ENCODE measurements at regions not wholly inside any gene's neighbourhood (a gene's known extent, or its start where the extent isn't known, plus 50 kb on each side); places are given as distances from the start of the nearest gene placed in this dataset.

- no peak overlapping the region for H3K4me3 Mint-ChIP-seq
- H3K9me3 ChIP-seq (ENCODE audit: control insufficient read depth, low read length, poor library complexity, severe bottlenecking): no peaks in the 10 kb centered on the region
- no peak overlapping the region for H3K27ac Mint-ChIP-seq
- no peaks in the 10 kb centered on the region for H3K36me3 Mint-ChIP-seq (ENCODE audit: low read depth)
- peaks cover 17% of the 10 kb centered on the region for H3K27me3 Mint-ChIP-seq
- DNase-seq (peak in 2 of 3 donors; percentile 16 to 34), ATAC-seq (peak; percentile 63)
- H3K4me1 Mint-ChIP-seq: no peaks in the 10 kb centered on the region
Measured at GRCh38 chr4:53929955-53930798, 134.2 kb downstream of the CHIC2 start.

GRCh38 chr4:53929311-53929710 is 135.1 kb downstream of the CHIC2 start:
- Mint-ChIP-seq H3K27ac (no peak overlapping the region), H3K36me3 (ENCODE audit: low read depth) (no peaks in the 10 kb centered on the region), H3K27me3 (peaks cover 23% of the 10 kb centered on the region), H3K4me1 (no peaks in the 10 kb centered on the region), H3K4me3 (no peak overlapping the region)
- no peak for ATAC-seq
- H3K9me3 ChIP-seq (ENCODE audit: control insufficient read depth, low read length, poor library complexity, severe bottlenecking): no peaks in the 10 kb centered on the region
- DNase-seq: no peak

GRCh38 chr4:53928825-53929224 is 135.6 kb downstream of the CHIC2 start:
- H3K4me1 Mint-ChIP-seq: no peaks in the 10 kb centered on the region

GRCh38 chr4:53925050-53925605 is 139.3 kb downstream of the CHIC2 start:
- no peaks in the 10 kb centered on the region for H3K4me1 Mint-ChIP-seq
- H3K9me3 ChIP-seq (ENCODE audit: control insufficient read depth, low read length, poor library complexity, severe bottlenecking): no peaks in the 10 kb centered on the region
- no peak overlapping the region for H3K4me3 Mint-ChIP-seq
- DNase-seq (no peak), ATAC-seq (no peak)
- peaks cover 10% of the 10 kb centered on the region for H3K27me3 Mint-ChIP-seq
- H3K27ac Mint-ChIP-seq: no peak overlapping the region
- no peaks in the 10 kb centered on the region for H3K36me3 Mint-ChIP-seq (ENCODE audit: low read depth)

More at GRCh38 chr4:53928825-53929224, 135.6 kb downstream of the CHIC2 start:
- no peak for DNase-seq
- H3K9me3 ChIP-seq (ENCODE audit: control insufficient read depth, low read length, poor library complexity, severe bottlenecking): no peaks in the 10 kb centered on the region
- H3K36me3 Mint-ChIP-seq (ENCODE audit: low read depth): no peaks in the 10 kb centered on the region
- no peak overlapping the region for H3K27ac Mint-ChIP-seq
- H3K27me3 Mint-ChIP-seq: peaks cover 23% of the 10 kb centered on the region
- no peak overlapping the region for H3K4me3 Mint-ChIP-seq
- ATAC-seq: no peak

- ATAC-seq (no peak), DNase-seq (no peak)
- peaks cover 16% of the 10 kb centered on the region for H3K27me3 Mint-ChIP-seq
- no peak overlapping the region for H3K4me3 Mint-ChIP-seq
- H3K27ac Mint-ChIP-seq: no peak overlapping the region
- no peaks in the 10 kb centered on the region for H3K9me3 ChIP-seq (ENCODE audit: control insufficient read depth, low read length, poor library complexity, severe bottlenecking)
- H3K36me3 Mint-ChIP-seq (ENCODE audit: low read depth): no peaks in the 10 kb centered on the region
- no peaks in the 10 kb centered on the region for H3K4me1 Mint-ChIP-seq
Measured at GRCh38 chr4:53924333-53925049, 139.9 kb downstream of the CHIC2 start.

- Mint-ChIP-seq H3K27me3 (peaks cover 22% of the 10 kb centered on the region), H3K4me3 (no peak overlapping the region), H3K27ac (no peak overlapping the region), H3K4me1 (no peaks in the 10 kb centered on the region), H3K36me3 (ENCODE audit: low read depth) (no peaks in the 10 kb centered on the region)
- ATAC-seq (no peak), DNase-seq (no peak)
- no peaks in the 10 kb centered on the region for H3K9me3 ChIP-seq (ENCODE audit: control insufficient read depth, low read length, poor library complexity, severe bottlenecking)
Measured at GRCh38 chr4:53923921-53924320, 140.5 kb downstream of the CHIC2 start.

- no peaks in the 10 kb centered on the region for H3K9me3 ChIP-seq (ENCODE audit: control insufficient read depth, low read length, poor library complexity, severe bottlenecking)
- no peak for ATAC-seq
- Mint-ChIP-seq H3K4me3 (no peak overlapping the region), H3K27me3 (peaks cover 33% of the 10 kb centered on the region), H3K27ac (no peak overlapping the region), H3K4me1 (no peaks in the 10 kb centered on the region), H3K36me3 (ENCODE audit: low read depth) (no peaks in the 10 kb centered on the region)
- no peak for DNase-seq
Measured at GRCh38 chr4:53921856-53922255, 142.5 kb downstream of the CHIC2 start.

- no peak for ATAC-seq
- DNase-seq: no peak
- Mint-ChIP-seq H3K27me3 (peaks cover 34% of the 10 kb centered on the region), H3K27ac (no peak overlapping the region), H3K4me1 (no peaks in the 10 kb centered on the region), H3K4me3 (no peak overlapping the region), H3K36me3 (ENCODE audit: low read depth) (no peaks in the 10 kb centered on the region)
- no peaks in the 10 kb centered on the region for H3K9me3 ChIP-seq (ENCODE audit: control insufficient read depth, low read length, poor library complexity, severe bottlenecking)
Measured at GRCh38 chr4:53920883-53921282, 143.5 kb downstream of the CHIC2 start.

GRCh38 chr4:53920116-53920515 is 144.3 kb downstream of the CHIC2 start:
- Mint-ChIP-seq H3K27me3 (peaks cover 34% of the 10 kb centered on the region), H3K36me3 (ENCODE audit: low read depth) (no peaks in the 10 kb centered on the region), H3K4me1 (no peaks in the 10 kb centered on the region), H3K4me3 (no peak overlapping the region), H3K27ac (no peak overlapping the region)
- H3K9me3 ChIP-seq (ENCODE audit: control insufficient read depth, low read length, poor library complexity, severe bottlenecking): no peaks in the 10 kb centered on the region
- ATAC-seq (no peak), DNase-seq (no peak)

GRCh38 chr4:53919535-53919934 is 144.9 kb downstream of the CHIC2 start:
- Mint-ChIP-seq H3K4me1 (no peaks in the 10 kb centered on the region), H3K4me3 (no peak overlapping the region), H3K36me3 (ENCODE audit: low read depth) (no peaks in the 10 kb centered on the region), H3K27ac (no peak overlapping the region), H3K27me3 (peaks cover 29% of the 10 kb centered on the region)
- no peaks in the 10 kb centered on the region for H3K9me3 ChIP-seq (ENCODE audit: control insufficient read depth, low read length, poor library complexity, severe bottlenecking)
- DNase-seq (no peak), ATAC-seq (no peak)

GRCh38 chr4:53917729-53918128 is 146.7 kb downstream of the CHIC2 start:
- H3K9me3 ChIP-seq (ENCODE audit: control insufficient read depth, low read length, poor library complexity, severe bottlenecking): no peaks in the 10 kb centered on the region
- Mint-ChIP-seq H3K36me3 (ENCODE audit: low read depth) (no peaks in the 10 kb centered on the region), H3K27ac (no peak overlapping the region), H3K4me1 (no peaks in the 10 kb centered on the region), H3K4me3 (no peak overlapping the region), H3K27me3 (peaks cover 31% of the 10 kb centered on the region)
- no peak for DNase-seq
- no peak for ATAC-seq

GRCh38 chr4:53916431-53916889 is 147.9 kb downstream of the CHIC2 start:
- H3K9me3 ChIP-seq (ENCODE audit: control insufficient read depth, low read length, poor library complexity, severe bottlenecking): no peaks in the 10 kb centered on the region
- H3K4me3 Mint-ChIP-seq: no peak overlapping the region
- DNase-seq: no peak
- H3K4me1 Mint-ChIP-seq: no peaks in the 10 kb centered on the region
- H3K27ac Mint-ChIP-seq: no peak overlapping the region
- H3K27me3 Mint-ChIP-seq: peaks cover 37% of the 10 kb centered on the region
- ATAC-seq: no peak
- no peaks in the 10 kb centered on the region for H3K36me3 Mint-ChIP-seq (ENCODE audit: low read depth)

GRCh38 chr4:53914313-53915016 is 149.9 kb downstream of the CHIC2 start:
- peaks cover 46% of the 10 kb centered on the region for H3K27me3 Mint-ChIP-seq
- no peaks in the 10 kb centered on the region for H3K36me3 Mint-ChIP-seq (ENCODE audit: low read depth)
- H3K4me1 Mint-ChIP-seq: no peaks in the 10 kb centered on the region
- peak; percentile 37 for ATAC-seq
- H3K27ac Mint-ChIP-seq: no peak overlapping the region
- H3K9me3 ChIP-seq (ENCODE audit: control insufficient read depth, low read length, poor library complexity, severe bottlenecking): no peaks in the 10 kb centered on the region
- DNase-seq: no peak
- H3K4me3 Mint-ChIP-seq: no peak overlapping the region

All from T-helper 17 cell (primary cell).